Epithelial cell of esophagus (primary cell): ENCODE measurements at regions not wholly inside any gene's neighbourhood (a gene's known extent, or its start where the extent isn't known, plus 50 kb on each side); places are given as distances from the start of the nearest gene placed in this dataset.
A peak's percentile ranks its signal among the peaks of the same experiment; 100 is the strongest.

ENCODE experiments used
- DNase-seq: peaks from one replicate; pipeline ENCODE4 v3.0.0; 2010; ENCODE audit warnings: low read depth
- H3K4me3 ChIP-seq: 2 replicates; pipeline ENCODE4 v1.5.1; 2011; ENCODE audit warnings: mild to moderate bottlenecking, low read length, control low read depth
- TF ChIP-seq, protein P1 (sequence below): IDR thresholded peaks from 2 replicates; pipeline ENCODE4 v1.5.1; 2011; ENCODE audit warnings: low read depth, mild to moderate bottlenecking, low read length, control low read depth, inconsistent platforms; ENCODE audit not compliant: insufficient read depth; ENCODE audit errors: missing control alignments

GRCh38 chr5:120043431-120043830 is 414.1 kb downstream of the FAM170A start:
- TF ChIP-seq, protein P1, sequence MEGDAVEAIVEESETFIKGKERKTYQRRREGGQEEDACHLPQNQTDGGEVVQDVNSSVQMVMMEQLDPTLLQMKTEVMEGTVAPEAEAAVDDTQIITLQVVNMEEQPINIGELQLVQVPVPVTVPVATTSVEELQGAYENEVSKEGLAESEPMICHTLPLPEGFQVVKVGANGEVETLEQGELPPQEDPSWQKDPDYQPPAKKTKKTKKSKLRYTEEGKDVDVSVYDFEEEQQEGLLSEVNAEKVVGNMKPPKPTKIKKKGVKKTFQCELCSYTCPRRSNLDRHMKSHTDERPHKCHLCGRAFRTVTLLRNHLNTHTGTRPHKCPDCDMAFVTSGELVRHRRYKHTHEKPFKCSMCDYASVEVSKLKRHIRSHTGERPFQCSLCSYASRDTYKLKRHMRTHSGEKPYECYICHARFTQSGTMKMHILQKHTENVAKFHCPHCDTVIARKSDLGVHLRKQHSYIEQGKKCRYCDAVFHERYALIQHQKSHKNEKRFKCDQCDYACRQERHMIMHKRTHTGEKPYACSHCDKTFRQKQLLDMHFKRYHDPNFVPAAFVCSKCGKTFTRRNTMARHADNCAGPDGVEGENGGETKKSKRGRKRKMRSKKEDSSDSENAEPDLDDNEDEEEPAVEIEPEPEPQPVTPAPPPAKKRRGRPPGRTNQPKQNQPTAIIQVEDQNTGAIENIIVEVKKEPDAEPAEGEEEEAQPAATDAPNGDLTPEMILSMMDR, result no peak
- no peak for DNase-seq
- H3K4me3 ChIP-seq, result no peak overlapping the region

GRCh38 chr5:120052916-120053828 is 410.9 kb upstream of the PRR16 start:
- H3K4me3 ChIP-seq, result no peak overlapping the region
- TF ChIP-seq, protein P1, result no peak
- no peak for DNase-seq

DNA sequence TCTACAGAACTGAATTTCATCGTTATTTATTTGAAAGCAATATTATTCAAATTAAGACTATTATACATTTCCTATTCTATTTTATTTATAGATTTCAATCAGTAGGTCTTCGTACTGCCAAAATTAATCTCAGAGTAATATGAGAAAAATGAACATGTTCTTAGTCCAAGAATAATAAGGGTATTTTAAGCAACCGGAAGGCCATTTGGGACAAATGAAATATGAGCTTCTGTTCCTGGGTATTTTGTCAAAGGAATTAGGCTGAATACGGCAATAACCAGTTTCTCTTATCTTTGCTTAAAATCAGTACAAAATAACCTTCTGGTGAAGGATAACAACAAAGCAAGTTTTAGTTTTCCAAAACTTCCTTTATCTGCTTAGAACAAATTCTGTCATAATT is 410.3 kb upstream of the PRR16 start:
- TF ChIP-seq, protein P1, result no peak
- H3K4me3 ChIP-seq, result no peak overlapping the region
- no peak for DNase-seq

DNA sequence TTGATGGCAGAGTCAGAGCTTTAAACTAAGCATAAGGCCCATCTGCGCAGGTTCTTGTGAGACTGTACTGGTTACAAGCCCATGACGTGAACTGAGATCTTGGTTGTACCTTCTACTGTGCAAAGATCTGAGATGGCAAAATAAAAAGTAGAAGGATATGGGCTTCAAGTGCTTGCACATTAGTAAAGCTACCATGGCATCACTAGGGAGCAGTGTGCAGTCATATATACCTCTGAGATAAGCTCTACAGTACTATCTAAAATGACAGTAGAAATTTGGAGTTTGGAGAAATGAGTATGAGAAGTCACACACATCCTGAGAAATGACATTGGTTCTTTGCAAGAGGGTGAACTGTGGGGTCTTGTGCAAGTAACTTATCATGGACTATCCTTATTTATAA is 408.2 kb upstream of the PRR16 start:
- TF ChIP-seq, protein P1, result peak; percentile 49
- no peak overlapping the region for H3K4me3 ChIP-seq
- DNase-seq, result peak; percentile 57

- peak; percentile 68 for DNase-seq
- no peak overlapping the region for H3K4me3 ChIP-seq
- TF ChIP-seq, protein P1, result no peak
Observed at GRCh38 chr5:120062515-120062917, 401.6 kb upstream of the PRR16 start.

DNA sequence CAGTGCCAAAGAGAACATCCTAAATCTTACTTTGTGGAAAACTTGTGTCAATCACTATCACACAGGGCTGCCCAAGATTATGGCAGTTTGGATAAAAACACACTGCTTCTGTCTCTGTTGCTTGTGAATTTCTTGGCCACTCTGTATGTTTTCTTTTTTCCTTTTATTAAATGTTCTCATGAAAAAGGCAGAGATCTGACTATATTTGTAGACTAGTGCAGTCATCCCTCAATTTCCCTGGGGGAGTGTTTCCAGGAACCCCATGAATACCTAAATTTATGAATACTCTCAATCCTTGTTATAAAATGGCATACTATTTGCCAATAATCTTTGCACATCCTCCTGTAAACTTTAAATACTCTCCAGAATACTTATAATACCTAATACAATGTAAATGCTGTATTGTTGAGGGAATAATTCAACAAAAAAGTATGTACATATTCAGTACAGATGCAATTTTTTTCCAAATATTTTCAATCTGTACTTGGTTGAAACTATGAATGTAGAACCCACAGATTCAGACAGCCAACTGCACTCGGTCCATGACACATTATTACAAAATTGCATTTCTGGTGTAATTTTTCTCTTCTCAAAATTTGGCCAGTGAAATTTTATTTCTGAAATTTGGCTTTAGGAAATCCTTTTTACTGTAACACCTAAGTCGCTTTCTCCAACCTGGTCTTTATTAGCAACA is 391.9 kb upstream of the PRR16 start:
- no peak for DNase-seq

More for the DNA sequence above, 391.9 kb upstream of the PRR16 start:
- TF ChIP-seq, protein P1, result no peak
- H3K4me3 ChIP-seq, result no peak overlapping the region
